ENCODE measurements at regions not wholly inside any gene's neighbourhood (a gene's known extent, or its start where the extent isn't known, plus 50 kb on each side); places are given as distances from the start of the nearest gene placed in this dataset.

- no peaks in the 10 kb centered on the region for H3K27me3 ChIP-seq (ENCODE audit: low read length)
- H4K20me1 ChIP-seq (ENCODE audit: low read length), result no peaks in the 10 kb centered on the region
- no peaks in the 10 kb centered on the region for H3K4me1 ChIP-seq (ENCODE audit: insufficient read depth, low read length)
- ATAC-seq (peak; percentile 15; the same call in 1 of the 2 replicates), DNase-seq (no peak)
- no peak overlapping the region for H3K9ac ChIP-seq (ENCODE audit: low read length)
- intact Hi-C loops (cut with micrococcal nuclease), result no loop called here
- no peak overlapping the region for H3K4me3 ChIP-seq (ENCODE audit: low read length)
- ChIA-PET POLR2A (ENCODE audit: unreplicated experiment) (no interaction called here), CTCF (no interaction called here)
- no peaks in the 10 kb centered on the region for H3F3A ChIP-seq (ENCODE audit: low read length, unreplicated experiment)
- BruUV-seq (replicated peaks), result no TSS peak
- H3K36me3 ChIP-seq (ENCODE audit: low read depth, low read length), result no peaks in the 10 kb centered on the region
- H3K9me3 ChIP-seq (ENCODE audit: low read length), result no peaks in the 10 kb centered on the region
- H3K9me2 ChIP-seq (replicated peaks; ENCODE audit: low read length), result no peaks in the 10 kb centered on the region
- H3K79me2 ChIP-seq (ENCODE audit: low read length), result no peaks in the 10 kb centered on the region
- H3K4me2 ChIP-seq (ENCODE audit: low read length), result no peak overlapping the region
- H3K27ac ChIP-seq (ENCODE audit: low read length), result no peak overlapping the region
- no peak overlapping the region for H2AFZ ChIP-seq (ENCODE audit: low read length)
- TF ChIP-seq EZH2phosphoT487 (IDR thresholded peaks at IDR 0.05; ENCODE audit: borderline replicate concordance, low read length) (no peak), EZH2 (IDR thresholded peaks at IDR 0.05; ENCODE audit: low read length, unreplicated experiment) (no peak), CTCF (conservative IDR thresholded peaks at IDR 0.05; ENCODE audit: low read depth, low read length) (no peak)
Measured at GRCh38 chr7:54342458-54342857, 199.7 kb upstream of the VSTM2A start.

GRCh38 chr7:54343511-54343910 is 198.7 kb upstream of the VSTM2A start:
- no peak for ATAC-seq
- ChIA-PET POLR2A (ENCODE audit: unreplicated experiment) (no interaction called here), CTCF (no interaction called here)
- Histone ChIP-seq H2AFZ (ENCODE audit: low read length) (no peak overlapping the region), H3K4me2 (ENCODE audit: low read length) (no peak overlapping the region), H3K9ac (ENCODE audit: low read length) (no peak overlapping the region), H4K20me1 (ENCODE audit: low read length) (no peaks in the 10 kb centered on the region), H3K4me1 (ENCODE audit: insufficient read depth, low read length) (no peaks in the 10 kb centered on the region), H3K36me3 (ENCODE audit: low read depth, low read length) (no peaks in the 10 kb centered on the region), H3K27ac (ENCODE audit: low read length) (no peak overlapping the region), H3K27me3 (ENCODE audit: low read length) (no peaks in the 10 kb centered on the region), H3K4me3 (ENCODE audit: low read length) (no peak overlapping the region), H3F3A (ENCODE audit: low read length, unreplicated experiment) (no peaks in the 10 kb centered on the region), H3K9me2 (replicated peaks; ENCODE audit: low read length) (no peaks in the 10 kb centered on the region), H3K79me2 (ENCODE audit: low read length) (no peaks in the 10 kb centered on the region), H3K9me3 (ENCODE audit: low read length) (no peaks in the 10 kb centered on the region)
- BruUV-seq (replicated peaks), result no TSS peak
- intact Hi-C loops (cut with micrococcal nuclease), result no loop called here
- TF ChIP-seq EZH2 (IDR thresholded peaks at IDR 0.05; ENCODE audit: low read length, unreplicated experiment), result no peak
- TF ChIP-seq CTCF (conservative IDR thresholded peaks at IDR 0.05; ENCODE audit: low read depth, low read length), result no peak
- TF ChIP-seq EZH2phosphoT487 (IDR thresholded peaks at IDR 0.05; ENCODE audit: borderline replicate concordance, low read length), result no peak
- no peak for DNase-seq

GRCh38 chr7:54345746-54346145 is 196.4 kb upstream of the VSTM2A start:
- Histone ChIP-seq H3K4me2 (ENCODE audit: low read length) (no peak overlapping the region), H3K27me3 (ENCODE audit: low read length) (no peaks in the 10 kb centered on the region), H3K4me1 (ENCODE audit: insufficient read depth, low read length) (no peaks in the 10 kb centered on the region), H4K20me1 (ENCODE audit: low read length) (no peaks in the 10 kb centered on the region), H3K79me2 (ENCODE audit: low read length) (no peaks in the 10 kb centered on the region), H3K9ac (ENCODE audit: low read length) (no peak overlapping the region), H2AFZ (ENCODE audit: low read length) (no peak overlapping the region), H3K27ac (ENCODE audit: low read length) (no peak overlapping the region), H3K4me3 (ENCODE audit: low read length) (no peak overlapping the region), H3K36me3 (ENCODE audit: low read depth, low read length) (no peaks in the 10 kb centered on the region), H3F3A (ENCODE audit: low read length, unreplicated experiment) (no peaks in the 10 kb centered on the region), H3K9me3 (ENCODE audit: low read length) (no peaks in the 10 kb centered on the region), H3K9me2 (replicated peaks; ENCODE audit: low read length) (no peaks in the 10 kb centered on the region)
- ATAC-seq, result no peak
- no peak for DNase-seq
- ChIA-PET POLR2A (ENCODE audit: unreplicated experiment) (no interaction called here), CTCF (no interaction called here)
- intact Hi-C loops (cut with micrococcal nuclease), result no loop called here
- no TSS peak for BruUV-seq (replicated peaks)
- no peak for TF ChIP-seq EZH2 (IDR thresholded peaks at IDR 0.05; ENCODE audit: low read length, unreplicated experiment)
- no peak for TF ChIP-seq CTCF (conservative IDR thresholded peaks at IDR 0.05; ENCODE audit: low read depth, low read length)
- no peak for TF ChIP-seq EZH2phosphoT487 (IDR thresholded peaks at IDR 0.05; ENCODE audit: borderline replicate concordance, low read length)
